GM21786 (cell line): ENCODE measurements at regions not wholly inside any gene's neighbourhood (a gene's known extent, or its start where the extent isn't known, plus 50 kb on each side); places are given as distances from the start of the nearest gene placed in this dataset.

ENCODE experiments used
- ATAC-seq: cut with Tn5 transposase; IDR thresholded peaks from one replicate; pipeline ENCODE4 v1.9.1; 2021; ENCODE audit not compliant: unreplicated experiment

GRCh38 chrY:15397556-15398280 lies 873.4 kb downstream of the NLGN4Y start:
- no peak for ATAC-seq

- no peak for ATAC-seq
Measured at GRCh38 chrY:15402451-15402850, 878.1 kb downstream of the NLGN4Y start.

- ATAC-seq, result no peak
Measured at GRCh38 chrY:15404551-15404950, 880.2 kb downstream of the NLGN4Y start.

GRCh38 chrY:15415165-15415564 lies 890.8 kb downstream of the NLGN4Y start:
- ATAC-seq, result no peak

GRCh38 chrY:15418613-15419012 lies 894.3 kb downstream of the NLGN4Y start:
- no peak for ATAC-seq

GRCh38 chrY:15424665-15425132 lies 900.4 kb downstream of the NLGN4Y start:
- ATAC-seq, result no peak

GRCh38 chrY:15440021-15440695 lies 915.8 kb downstream of the NLGN4Y start:
- ATAC-seq, result no peak

- no peak for ATAC-seq
Measured at GRCh38 chrY:15440696-15441408, 916.5 kb downstream of the NLGN4Y start.

- no peak for ATAC-seq
Measured at GRCh38 chrY:15441878-15442277, 917.5 kb downstream of the NLGN4Y start.

- no peak for ATAC-seq
Measured at GRCh38 chrY:15445871-15446270, 921.5 kb downstream of the NLGN4Y start.

GRCh38 chrY:15446861-15447260 lies 922.5 kb downstream of the NLGN4Y start:
- ATAC-seq, result no peak

GRCh38 chrY:15447959-15448358 lies 923.6 kb downstream of the NLGN4Y start:
- no peak for ATAC-seq

GRCh38 chrY:15455133-15455937 lies 931.0 kb downstream of the NLGN4Y start:
- ATAC-seq, result no peak

- no peak for ATAC-seq
Measured at GRCh38 chrY:15455980-15456469, 931.7 kb downstream of the NLGN4Y start.

- ATAC-seq, result no peak
Measured at GRCh38 chrY:15456491-15456890, 932.2 kb downstream of the NLGN4Y start.

GRCh38 chrY:15457682-15458081 lies 933.4 kb downstream of the NLGN4Y start:
- ATAC-seq, result no peak

- no peak for ATAC-seq
Measured at GRCh38 chrY:15458426-15458825, 934.1 kb downstream of the NLGN4Y start.

- ATAC-seq, result no peak
Measured at GRCh38 chrY:15465880-15466279, 941.6 kb downstream of the NLGN4Y start.

GRCh38 chrY:15466891-15467290 lies 942.6 kb downstream of the NLGN4Y start:
- ATAC-seq, result no peak

- ATAC-seq, result no peak
Measured at GRCh38 chrY:15468091-15468490, 943.8 kb downstream of the NLGN4Y start.

- ATAC-seq, result no peak
Measured at GRCh38 chrY:15471371-15471770, 947.0 kb downstream of the NLGN4Y start.
